Upper lobe of left lung (tissue), 6 donors: ENCODE measurements at regions not wholly inside any gene's neighbourhood (a gene's known extent, or its start where the extent isn't known, plus 50 kb on each side); places are given as distances from the start of the nearest gene placed in this dataset.
A peak's percentile ranks its signal among the peaks of the same experiment; 100 is the strongest.
"Not testable (repeated sequence)": the region's sequence is repeated elsewhere in the genome, so short reads cannot be mapped to it uniquely, and the experiment has no call there.

Source experiments
- ATAC-seq, 2 donors: fragments of 200-7000 bp; cut with Tn5 transposase; one replicate each; pipeline ENCODE4 v1.9.1; 2022; ENCODE audit warnings: mild to moderate bottlenecking in 2 of 2, moderate library complexity in 2 of 2; ENCODE audit not compliant: low FRiP score in 2 of 2
- DNase-seq, 2 donors: peaks; one replicate each; pipeline ENCODE4 v3.0.0-alpha.2; 2019 to 2020
- H3K27ac ChIP-seq, 4 donors: fragments of 200-600 bp; sonication (generic); one replicate each; pipeline ENCODE4 v1.5.1; 2016 to 2019
- H3K27me3 ChIP-seq, 4 donors: fragments of 200-600 bp; sonication (generic); one replicate each; pipeline ENCODE4 v1.5.1; 2017 to 2019
- H3K36me3 ChIP-seq, 4 donors: fragments of 200-600 bp; sonication (generic); one replicate each; pipeline ENCODE4 v1.5.1; 2016 to 2019
- H3K4me1 ChIP-seq, 4 donors: fragments of 200-600 bp; sonication (generic); one replicate each; pipeline ENCODE4 v1.5.1; 2018 to 2019
- H3K4me3 ChIP-seq, 4 donors: fragments of 200-600 bp; sonication (generic); one replicate each; pipeline ENCODE4 v1.5.1; 2017 to 2019; ENCODE audit warnings: mild to moderate bottlenecking in 2 of 4, moderate library complexity in 1 of 4
- H3K9me3 ChIP-seq, 4 donors: fragments of 200-600 bp; sonication (generic); one replicate each; pipeline ENCODE4 v1.5.1; 2018 to 2019
- EP300 ChIP-seq, 4 donors: sonication (generic); formaldehyde crosslinking; IDR thresholded peaks; one replicate each; pipeline ENCODE4 v1.5.1; 2017; ENCODE audit warnings: antibody characterized with exemption in 4 of 4, control low read depth in 2 of 4
- POLR2A ChIP-seq, 4 donors: fragments of 450-650 bp; IDR thresholded peaks; one replicate each; pipeline ENCODE4 v1.5.1; 2016 to 2017; ENCODE audit warnings: antibody characterized with exemption in 4 of 4, mild to moderate bottlenecking in 2 of 4
- POLR2AphosphoS5 ChIP-seq, 2 donors: sonication (generic); formaldehyde crosslinking; IDR thresholded peaks; one replicate each; pipeline ENCODE4 v1.5.1; 2017; ENCODE audit warnings: antibody characterized with exemption in 2 of 2
- WGBS, 2 donors: methylation state at CpG; one replicate each; pipeline ENCODE4 v1.1.5; 2017 to 2018; 5-methylcytosine and 5-hydroxymethylcytosine counted together
- TF ChIP-seq, protein P1 (sequence below), 6 experiments: fragments of 450-650 bp in 4 of 6; fragments of 200-600 bp in 2 of 6; sonication (generic) in 2 of 6; IDR thresholded peaks; one replicate each; pipeline ENCODE4 v1.5.1; 2016 to 2019; ENCODE audit warnings: antibody characterized with exemption in 6 of 6
- donor health status: DM: no; HTN: no; CAD: no; lungs with moderate emphysema.
- donor health status: DM: no; HTN: yes; CAD: no; lungs with severe emphysema.

DNA sequence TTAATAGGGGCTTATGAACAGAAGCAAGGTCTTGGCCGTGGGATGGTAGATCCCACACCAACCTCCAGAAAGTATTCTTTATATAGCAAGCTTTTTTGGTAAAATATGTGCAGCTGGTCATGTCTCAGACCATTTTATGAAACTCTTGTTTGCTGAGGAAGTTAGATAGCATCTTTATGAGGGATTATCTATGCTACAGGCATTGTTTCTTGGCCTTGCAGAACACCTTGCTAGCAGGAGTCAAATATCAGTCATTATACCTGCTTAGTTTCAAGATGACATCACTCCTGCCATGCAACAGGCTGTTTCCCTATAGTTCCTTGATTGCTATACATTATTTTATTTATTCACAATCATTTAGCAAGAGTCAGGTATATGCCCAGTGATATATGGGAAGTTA is 84.8 kb upstream of the LRFN5 start:
- ATAC-seq (no peak), DNase-seq (no peak)
- Histone ChIP-seq H3K27ac (no peak overlapping the region), H3K27me3 (no peaks in the 10 kb centered on the region), H3K9me3 (peaks cover 0 to 3% (median 0%) of the 10 kb centered on the region in 4 donors), H3K4me1 (no peaks in the 10 kb centered on the region), H3K4me3 (no peak overlapping the region), H3K36me3 (no peaks in the 10 kb centered on the region)
- no peak for TF ChIP-seq POLR2AphosphoS5 (IDR thresholded peaks at IDR 0.05)
- WGBS, 2 donors: 55 to 76% methylated on average over 1 of the region's 1 CpG

DNA sequence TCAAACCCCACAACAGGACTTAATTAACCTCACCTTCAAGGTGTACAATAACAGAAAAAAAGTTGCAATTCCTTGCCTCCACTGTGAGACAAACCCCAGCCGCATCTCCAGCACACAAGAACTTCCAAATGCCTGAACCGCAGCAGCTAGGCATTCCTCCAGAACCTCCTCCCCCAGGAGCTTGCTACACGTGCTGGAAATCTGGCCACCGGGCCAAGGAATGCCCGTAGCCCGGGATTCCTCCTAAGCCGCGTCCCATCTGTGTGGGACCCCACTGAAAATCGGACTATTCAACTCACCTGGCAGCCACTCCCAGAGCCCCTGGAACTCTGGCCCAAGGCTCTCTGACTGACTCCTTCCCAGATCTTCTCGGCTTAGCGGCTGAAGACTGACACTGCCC is 88.6 kb upstream of the LRFN5 start:
- DNase-seq: peak in 1 of 2 donors; percentile 6
- WGBS, 2 donors: 78 to 92% methylated on average over 8 to 11 of the region's 11 CpGs
- H3K27me3 ChIP-seq, H3K27ac ChIP-seq, ATAC-seq, H3K36me3 ChIP-seq, H3K4me1 ChIP-seq, H3K4me3 ChIP-seq, H3K9me3 ChIP-seq: not testable (repeated sequence)

DNA sequence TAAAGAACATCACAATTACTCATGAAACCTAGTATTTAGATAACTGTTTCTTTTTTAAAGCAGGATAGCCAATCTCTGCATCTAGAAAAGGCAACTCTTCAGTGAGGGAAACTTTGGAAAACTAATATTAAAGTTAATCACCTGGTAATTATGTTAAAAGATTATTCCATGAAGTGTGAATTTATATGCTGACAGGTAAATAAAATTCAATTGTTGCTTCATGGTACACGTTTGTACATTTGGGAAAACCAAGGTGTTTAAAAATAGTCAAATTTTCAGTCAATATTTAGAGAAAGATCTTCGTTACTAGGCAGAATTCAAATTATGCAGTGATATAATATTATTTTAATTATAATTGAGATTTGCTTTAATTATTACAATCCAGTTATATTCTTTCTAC is 100.1 kb upstream of the LRFN5 start:
- DNase-seq (no peak), ATAC-seq (no peak)
- H3K4me1 ChIP-seq: no peaks in the 10 kb centered on the region
- H3K27ac ChIP-seq: no peak overlapping the region
- no peak overlapping the region for H3K4me3 ChIP-seq
- no peak for TF ChIP-seq POLR2A (IDR thresholded peaks at IDR 0.05)
- no peak for TF ChIP-seq POLR2AphosphoS5 (IDR thresholded peaks at IDR 0.05)
- TF ChIP-seq EP300 (IDR thresholded peaks at IDR 0.05): no peak
- TF ChIP-seq, protein P1, sequence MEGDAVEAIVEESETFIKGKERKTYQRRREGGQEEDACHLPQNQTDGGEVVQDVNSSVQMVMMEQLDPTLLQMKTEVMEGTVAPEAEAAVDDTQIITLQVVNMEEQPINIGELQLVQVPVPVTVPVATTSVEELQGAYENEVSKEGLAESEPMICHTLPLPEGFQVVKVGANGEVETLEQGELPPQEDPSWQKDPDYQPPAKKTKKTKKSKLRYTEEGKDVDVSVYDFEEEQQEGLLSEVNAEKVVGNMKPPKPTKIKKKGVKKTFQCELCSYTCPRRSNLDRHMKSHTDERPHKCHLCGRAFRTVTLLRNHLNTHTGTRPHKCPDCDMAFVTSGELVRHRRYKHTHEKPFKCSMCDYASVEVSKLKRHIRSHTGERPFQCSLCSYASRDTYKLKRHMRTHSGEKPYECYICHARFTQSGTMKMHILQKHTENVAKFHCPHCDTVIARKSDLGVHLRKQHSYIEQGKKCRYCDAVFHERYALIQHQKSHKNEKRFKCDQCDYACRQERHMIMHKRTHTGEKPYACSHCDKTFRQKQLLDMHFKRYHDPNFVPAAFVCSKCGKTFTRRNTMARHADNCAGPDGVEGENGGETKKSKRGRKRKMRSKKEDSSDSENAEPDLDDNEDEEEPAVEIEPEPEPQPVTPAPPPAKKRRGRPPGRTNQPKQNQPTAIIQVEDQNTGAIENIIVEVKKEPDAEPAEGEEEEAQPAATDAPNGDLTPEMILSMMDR (IDR thresholded peaks at IDR 0.05): no peak
- H3K9me3 ChIP-seq: no peaks in the 10 kb centered on the region
- no peaks in the 10 kb centered on the region for H3K27me3 ChIP-seq
- WGBS, 2 donors: 55 to 64% methylated on average over 2 of the region's 2 CpGs
- H3K36me3 ChIP-seq: no peaks in the 10 kb centered on the region

DNA sequence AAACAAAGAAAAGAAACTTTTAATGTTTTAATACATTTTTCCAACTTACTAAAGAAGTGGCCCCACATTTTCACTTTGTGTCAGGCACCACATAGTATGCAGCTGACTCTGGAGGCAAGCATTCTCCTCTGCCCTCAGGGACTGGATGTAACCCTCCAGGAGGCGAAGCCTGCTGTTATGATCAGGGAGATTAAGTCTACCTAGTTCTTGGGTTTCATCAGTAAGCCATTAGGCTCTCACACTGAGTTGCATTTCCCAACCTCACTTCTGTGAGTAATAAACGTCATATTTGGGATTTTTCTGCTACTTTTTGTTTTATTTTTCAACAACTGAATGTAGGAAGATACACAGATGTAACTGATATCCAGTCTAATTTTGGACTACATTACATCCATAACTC is 101.2 kb upstream of the LRFN5 start:
- no peak for TF ChIP-seq EP300 (IDR thresholded peaks at IDR 0.05)
- TF ChIP-seq POLR2A (IDR thresholded peaks at IDR 0.05): no peak
- no peak for TF ChIP-seq POLR2AphosphoS5 (IDR thresholded peaks at IDR 0.05)
- TF ChIP-seq, protein P1 (IDR thresholded peaks at IDR 0.05): no peak
- H3K27ac ChIP-seq: no peak overlapping the region
- no peaks in the 10 kb centered on the region for H3K27me3 ChIP-seq
- no peaks in the 10 kb centered on the region for H3K36me3 ChIP-seq
- H3K4me3 ChIP-seq: no peak overlapping the region
- WGBS, 2 donors: 64 to 75% methylated on average over 2 of the region's 2 CpGs
- no peaks in the 10 kb centered on the region for H3K9me3 ChIP-seq
- no peaks in the 10 kb centered on the region for H3K4me1 ChIP-seq
- DNase-seq (no peak), ATAC-seq (no peak)

DNA sequence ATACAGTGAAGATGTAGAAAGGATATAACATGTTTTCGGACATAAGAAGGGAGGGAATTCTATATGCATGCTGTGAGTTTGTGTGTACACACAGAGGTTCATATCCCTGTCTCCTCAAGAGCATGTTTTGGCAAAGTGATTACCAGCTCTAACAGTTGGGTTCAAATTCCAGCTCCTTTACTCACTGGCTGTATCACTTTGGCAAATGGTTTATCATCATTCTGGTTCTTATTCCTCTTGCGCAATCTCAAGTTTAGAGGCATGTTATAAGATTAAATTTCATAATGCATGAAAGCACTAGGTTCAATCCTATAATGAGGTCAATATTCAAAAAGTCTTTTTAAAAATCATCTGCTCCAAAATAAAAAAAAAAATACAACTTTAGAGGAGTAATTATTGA is 107.7 kb upstream of the LRFN5 start:
- TF ChIP-seq POLR2A (IDR thresholded peaks at IDR 0.05): no peak
- TF ChIP-seq, protein P1 (IDR thresholded peaks at IDR 0.05): no peak
- no peak for TF ChIP-seq POLR2AphosphoS5 (IDR thresholded peaks at IDR 0.05)
- no peak for TF ChIP-seq EP300 (IDR thresholded peaks at IDR 0.05)
- no peak for ATAC-seq

DNA sequence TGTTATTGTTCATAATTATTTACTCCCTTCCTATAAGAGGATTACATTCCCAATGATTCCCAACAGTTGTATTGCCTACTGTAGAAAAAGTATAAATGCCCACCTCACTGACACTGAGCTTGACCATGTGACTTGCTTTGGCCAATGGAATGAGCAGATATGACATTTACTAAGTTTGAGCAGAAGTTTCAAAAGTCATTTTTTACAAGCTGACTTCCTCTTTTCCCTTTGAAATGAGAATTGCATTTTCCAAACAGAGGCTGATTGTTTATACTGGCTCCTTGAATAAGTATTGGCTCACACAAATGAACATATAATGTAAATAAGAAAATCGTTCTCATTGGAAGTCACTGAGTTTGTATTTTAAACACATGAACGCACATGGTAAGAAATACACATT is 116.4 kb upstream of the LRFN5 start:
- Histone ChIP-seq H3K9me3 (no peaks in the 10 kb centered on the region), H3K4me3 (no peak overlapping the region), H3K4me1 (no peaks in the 10 kb centered on the region), H3K27me3 (no peaks in the 10 kb centered on the region), H3K36me3 (no peaks in the 10 kb centered on the region), H3K27ac (no peak overlapping the region)
- TF ChIP-seq, protein P1 (IDR thresholded peaks at IDR 0.05): no peak
- no peak for TF ChIP-seq POLR2A (IDR thresholded peaks at IDR 0.05)
- no peak for TF ChIP-seq POLR2AphosphoS5 (IDR thresholded peaks at IDR 0.05)
- no peak for TF ChIP-seq EP300 (IDR thresholded peaks at IDR 0.05)
- DNase-seq: no peak
- 61 to 64% methylated on average over 2 of the region's 2 CpGs for WGBS, 2 donors
- ATAC-seq: no peak

More for the DNA sequence above, 107.7 kb upstream of the LRFN5 start:
- Histone ChIP-seq H3K27me3 (no peaks in the 10 kb centered on the region), H3K4me3 (no peak overlapping the region), H3K4me1 (no peaks in the 10 kb centered on the region), H3K9me3 (no peaks in the 10 kb centered on the region), H3K27ac (no peak overlapping the region), H3K36me3 (no peaks in the 10 kb centered on the region)
- DNase-seq: no peak
- WGBS, 2 donors: 91 to 92% methylated on average over 2 of the region's 2 CpGs
